Uterus (tissue), 3 donors: ENCODE measurements at regions not wholly inside any gene's neighbourhood (a gene's known extent, or its start where the extent isn't known, plus 50 kb on each side); places are given as distances from the start of the nearest gene placed in this dataset.

Source experiments
- DNase-seq, 2 donors: peaks; one replicate each; pipeline ENCODE4 v3.0.0-alpha.2; 2019 to 2020
- H3K27ac ChIP-seq, 2 donors: fragments of 200-600 bp; sonication (generic); 1 replicate in 1 of 2; 2 replicates in 1 of 2; pipeline ENCODE4 v1.5.1; 2016 to 2018
- H3K27me3 ChIP-seq, 2 donors: fragments of 200-600 bp; sonication (generic); one replicate each; pipeline ENCODE4 v1.5.1; 2018 to 2019; ENCODE audit warnings: control low read depth in 1 of 2
- H3K36me3 ChIP-seq, 2 donors: fragments of 200-600 bp; sonication (generic); one replicate each; pipeline ENCODE4 v1.5.1; 2019; ENCODE audit warnings: control low read depth in 1 of 2
- H3K4me1 ChIP-seq, 2 donors: fragments of 200-600 bp; sonication (generic); one replicate each; pipeline ENCODE4 v1.5.1; 2018 to 2019; ENCODE audit warnings: control low read depth in 1 of 2
- H3K4me3 ChIP-seq, 2 donors: fragments of 200-600 bp; sonication (generic); 1 replicate in 1 of 2; 2 replicates in 1 of 2; pipeline ENCODE4 v1.5.1; 2018 to 2019; ENCODE audit warnings: mild to moderate bottlenecking in 1 of 2
- H3K9me3 ChIP-seq, 2 donors: fragments of 200-600 bp; sonication (generic); one replicate each; pipeline ENCODE4 v1.5.1; 2019; ENCODE audit warnings: control low read depth in 1 of 2
- POLR2A ChIP-seq, 2 donors: fragments of 450-650 bp; IDR thresholded peaks; one replicate each; pipeline ENCODE4 v1.6.1; 2016; ENCODE audit warnings: antibody characterized with exemption in 2 of 2, mild to moderate bottlenecking in 1 of 2, moderate library complexity in 1 of 2
- intact Hi-C: fragments of 100-400 bp; cut with DNase I; formaldehyde crosslinking; loops from one replicate; pipeline ENCODE4 v1.15.1; 2023; ENCODE audit warnings: low total_unique reads
- TF ChIP-seq, protein P1 (sequence below), 4 experiments: fragments of 200-600 bp in 2 of 4; fragments of 450-650 bp in 2 of 4; sonication (generic) in 2 of 4; IDR thresholded peaks; one replicate each; pipeline ENCODE4 v1.5.1; 2016 to 2019; ENCODE audit warnings: antibody characterized with exemption in 4 of 4, mild to moderate bottlenecking in 2 of 4, moderate library complexity in 1 of 4
- donor health status: DM: yes; HTN: yes; CAD: no.

DNA sequence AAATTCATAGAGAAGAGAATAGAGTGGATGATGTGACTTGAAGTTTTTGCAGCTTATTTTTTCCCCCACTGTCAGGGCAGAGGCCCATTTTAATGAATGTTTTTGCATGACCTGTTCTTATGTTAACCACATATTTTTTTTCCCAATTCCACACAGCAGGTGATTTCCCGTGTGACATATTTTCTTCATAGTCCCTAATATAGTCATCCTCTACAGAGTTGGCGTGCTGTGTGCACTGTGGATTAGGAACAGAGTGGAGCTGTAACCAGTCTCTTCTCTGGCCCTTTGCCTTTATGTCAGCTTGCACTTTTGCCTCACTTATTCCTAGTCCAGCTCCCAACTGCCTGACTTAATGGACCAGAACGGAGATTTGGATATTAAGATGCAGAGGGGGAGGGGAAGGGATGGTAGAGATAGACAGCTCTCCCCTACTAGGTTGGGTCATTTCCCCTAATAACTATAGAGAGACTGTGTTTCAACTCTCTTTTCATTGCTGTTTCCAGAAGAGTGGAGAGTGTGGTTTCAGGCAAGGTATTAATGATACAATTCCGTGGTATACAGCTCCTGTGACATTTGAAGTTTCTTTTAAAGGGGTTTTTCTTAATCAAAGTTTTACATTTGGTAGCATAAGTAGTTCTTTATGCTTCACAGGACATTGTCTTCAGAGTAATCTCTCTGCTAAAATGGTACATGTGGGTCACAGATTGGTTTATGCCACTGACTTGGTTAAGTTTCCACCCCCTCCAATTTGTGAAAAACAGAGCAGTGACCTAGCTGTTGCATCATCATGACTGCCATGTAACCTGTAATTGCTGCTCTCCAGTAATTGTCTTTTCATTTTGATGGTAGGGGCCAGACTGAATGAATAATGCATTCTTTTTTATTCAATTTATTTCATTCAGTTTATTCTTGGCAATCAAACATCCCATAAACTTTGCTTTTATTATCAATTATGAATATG is 161.3 kb downstream of the HAUS1 start:
- Histone ChIP-seq H3K36me3 (no peaks in the 10 kb centered on the region), H3K9me3 (no peaks in the 10 kb centered on the region), H3K4me3 (no peak overlapping the region), H3K4me1 (no peaks in the 10 kb centered on the region), H3K27me3 (no peaks in the 10 kb centered on the region), H3K27ac (no peak overlapping the region)
- TF ChIP-seq, protein P1, sequence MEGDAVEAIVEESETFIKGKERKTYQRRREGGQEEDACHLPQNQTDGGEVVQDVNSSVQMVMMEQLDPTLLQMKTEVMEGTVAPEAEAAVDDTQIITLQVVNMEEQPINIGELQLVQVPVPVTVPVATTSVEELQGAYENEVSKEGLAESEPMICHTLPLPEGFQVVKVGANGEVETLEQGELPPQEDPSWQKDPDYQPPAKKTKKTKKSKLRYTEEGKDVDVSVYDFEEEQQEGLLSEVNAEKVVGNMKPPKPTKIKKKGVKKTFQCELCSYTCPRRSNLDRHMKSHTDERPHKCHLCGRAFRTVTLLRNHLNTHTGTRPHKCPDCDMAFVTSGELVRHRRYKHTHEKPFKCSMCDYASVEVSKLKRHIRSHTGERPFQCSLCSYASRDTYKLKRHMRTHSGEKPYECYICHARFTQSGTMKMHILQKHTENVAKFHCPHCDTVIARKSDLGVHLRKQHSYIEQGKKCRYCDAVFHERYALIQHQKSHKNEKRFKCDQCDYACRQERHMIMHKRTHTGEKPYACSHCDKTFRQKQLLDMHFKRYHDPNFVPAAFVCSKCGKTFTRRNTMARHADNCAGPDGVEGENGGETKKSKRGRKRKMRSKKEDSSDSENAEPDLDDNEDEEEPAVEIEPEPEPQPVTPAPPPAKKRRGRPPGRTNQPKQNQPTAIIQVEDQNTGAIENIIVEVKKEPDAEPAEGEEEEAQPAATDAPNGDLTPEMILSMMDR (IDR thresholded peaks at IDR 0.05) = no peak
- TF ChIP-seq POLR2A (IDR thresholded peaks at IDR 0.05) = no peak
- intact Hi-C loops = no loop called here
- DNase-seq = no peak

DNA sequence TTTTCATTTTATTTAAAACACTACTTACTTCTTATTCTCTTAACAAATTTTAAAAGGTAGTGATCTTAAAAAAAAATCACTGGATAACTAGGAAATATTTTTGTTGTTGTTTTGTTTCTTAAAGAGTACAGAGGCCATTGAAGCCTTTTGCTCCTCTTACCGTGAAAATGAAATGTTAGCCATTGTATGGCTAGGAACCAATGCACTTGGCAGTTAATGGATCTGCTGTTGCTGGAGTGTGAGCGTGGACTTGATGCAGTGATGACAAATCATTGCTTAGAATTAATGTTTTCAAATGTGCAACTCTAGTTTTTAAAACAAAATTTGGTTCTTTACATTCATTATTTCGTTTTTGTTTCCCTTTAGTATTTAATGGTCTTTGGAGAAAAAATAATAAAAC is 162.3 kb downstream of the HAUS1 start:
- DNase-seq = no peak
- H3K4me1 ChIP-seq = no peaks in the 10 kb centered on the region
- no peaks in the 10 kb centered on the region for H3K27me3 ChIP-seq
- H3K27ac ChIP-seq = no peak overlapping the region
- H3K9me3 ChIP-seq = no peaks in the 10 kb centered on the region
- TF ChIP-seq, protein P1 (IDR thresholded peaks at IDR 0.05) = no peak
- no peak for TF ChIP-seq POLR2A (IDR thresholded peaks at IDR 0.05)
- no peaks in the 10 kb centered on the region for H3K36me3 ChIP-seq
- intact Hi-C loops = no loop called here
- H3K4me3 ChIP-seq = no peak overlapping the region

DNA sequence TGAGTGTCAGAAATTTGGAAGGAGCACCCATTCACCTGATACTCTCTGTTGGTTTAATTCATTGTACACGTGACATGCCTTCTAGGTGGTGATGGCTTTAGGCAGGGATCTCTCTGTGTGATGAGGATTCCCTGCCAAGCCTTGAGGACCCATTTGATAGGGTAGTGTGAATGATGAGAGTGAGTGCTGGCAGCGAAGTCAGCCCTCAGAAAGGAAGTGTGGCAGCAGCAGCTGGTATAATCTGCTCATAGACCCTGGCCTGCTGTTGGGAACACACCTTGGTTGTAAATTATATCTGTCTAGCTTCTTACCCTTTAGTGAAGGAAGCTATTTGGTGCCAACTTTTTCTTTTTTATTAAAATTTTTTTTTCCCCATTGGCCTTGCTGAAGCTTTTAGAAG is 164.5 kb downstream of the HAUS1 start:
- TF ChIP-seq, protein P1 (IDR thresholded peaks at IDR 0.05) = no peak
- TF ChIP-seq POLR2A (IDR thresholded peaks at IDR 0.05) = no peak
- intact Hi-C loops = no loop called here

DNA sequence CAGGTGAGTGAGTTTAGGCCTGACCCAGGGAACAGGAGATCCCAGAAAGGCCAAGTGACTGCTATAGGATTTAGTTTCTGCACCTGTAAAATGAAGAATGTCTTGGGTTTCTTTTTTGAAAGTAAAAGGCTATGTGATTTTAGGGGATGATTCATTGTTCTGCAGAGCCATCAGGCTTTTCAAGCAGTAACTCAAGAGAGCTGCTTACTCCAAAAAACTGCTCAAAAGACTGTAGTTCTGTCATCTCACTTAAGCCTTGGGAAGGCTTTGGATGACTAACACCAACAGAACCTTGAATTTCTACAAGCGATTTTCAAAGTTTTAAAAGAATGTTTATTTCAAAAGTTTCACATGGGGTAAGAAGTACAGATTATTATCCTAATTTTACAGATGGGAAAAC is 165.1 kb downstream of the HAUS1 start:
- H3K4me1 ChIP-seq = no peaks in the 10 kb centered on the region
- TF ChIP-seq, protein P1 (IDR thresholded peaks at IDR 0.05) = no peak
- no peak for TF ChIP-seq POLR2A (IDR thresholded peaks at IDR 0.05)
- no peak overlapping the region for H3K27ac ChIP-seq
- intact Hi-C loops = no loop called here
- H3K36me3 ChIP-seq = no peaks in the 10 kb centered on the region
- DNase-seq = no peak
- no peak overlapping the region for H3K4me3 ChIP-seq
- H3K27me3 ChIP-seq = no peaks in the 10 kb centered on the region
- H3K9me3 ChIP-seq = no peaks in the 10 kb centered on the region

More for the DNA sequence above, 164.5 kb downstream of the HAUS1 start:
- no peak for DNase-seq
- H3K27me3 ChIP-seq = no peaks in the 10 kb centered on the region
- H3K36me3 ChIP-seq = no peaks in the 10 kb centered on the region
- no peaks in the 10 kb centered on the region for H3K9me3 ChIP-seq
- H3K27ac ChIP-seq = no peak overlapping the region
- no peaks in the 10 kb centered on the region for H3K4me1 ChIP-seq
- H3K4me3 ChIP-seq = no peak overlapping the region

DNA sequence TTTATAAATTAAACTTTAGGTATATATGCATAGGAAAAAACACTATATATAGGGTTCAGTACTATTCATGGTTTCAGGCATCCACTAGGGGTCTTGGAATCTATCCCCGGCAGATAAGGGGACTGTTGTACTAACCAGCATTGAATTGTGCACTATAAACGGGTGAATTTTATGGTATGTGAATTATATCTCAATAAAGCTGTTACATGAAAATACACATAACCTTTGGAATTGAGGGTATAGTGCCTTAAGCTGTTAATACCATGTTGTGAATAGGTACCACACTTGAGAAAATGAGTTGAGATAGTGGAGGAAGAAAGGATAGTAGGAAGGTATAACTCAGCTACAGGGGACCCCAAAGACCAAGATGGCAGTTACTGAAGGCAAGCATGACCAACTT is 167.3 kb downstream of the HAUS1 start:
- Histone ChIP-seq H3K36me3 (no peaks in the 10 kb centered on the region), H3K27ac (no peak overlapping the region), H3K9me3 (no peaks in the 10 kb centered on the region), H3K4me1 (no peaks in the 10 kb centered on the region), H3K4me3 (no peak overlapping the region), H3K27me3 (no peaks in the 10 kb centered on the region)
- TF ChIP-seq, protein P1 (IDR thresholded peaks at IDR 0.05) = no peak
- TF ChIP-seq POLR2A (IDR thresholded peaks at IDR 0.05) = no peak
- DNase-seq = no peak
- intact Hi-C loops = no loop called here
